IPS-20b (cell line): ENCODE measurements at regions not wholly inside any gene's neighbourhood (a gene's known extent, or its start where the extent isn't known, plus 50 kb on each side); places are given as distances from the start of the nearest gene placed in this dataset.

ENCODE experiments used
- H3K27ac ChIP-seq: one replicate; pipeline ENCODE4 v1.5.1; 2013; ENCODE audit warnings: low read length
- H3K27me3 ChIP-seq: 2 replicates; pipeline ENCODE4 v1.6.1; 2013; ENCODE audit warnings: mild to moderate bottlenecking, low read length, inconsistent platforms; ENCODE audit not compliant: insufficient read depth
- H3K36me3 ChIP-seq: 2 replicates; pipeline ENCODE4 v1.6.1; 2013; ENCODE audit warnings: low read depth, mild to moderate bottlenecking, inconsistent platforms, low read length, moderate library complexity; ENCODE audit not compliant: insufficient read depth
- H3K4me1 ChIP-seq: 2 replicates; pipeline ENCODE4 v1.6.1; 2013; ENCODE audit warnings: mild to moderate bottlenecking, control low read depth, inconsistent platforms, low read length, moderate library complexity; ENCODE audit not compliant: insufficient read depth
- H3K4me3 ChIP-seq: 2 replicates; pipeline ENCODE4 v1.5.1; 2013; ENCODE audit warnings: mild to moderate bottlenecking, low read length, inconsistent platforms
- H3K9ac ChIP-seq: 2 replicates; pipeline ENCODE4 v1.6.1; 2013; ENCODE audit warnings: low read depth, mild to moderate bottlenecking, inconsistent platforms, low read length, moderate library complexity
- H3K9me3 ChIP-seq: 2 replicates; pipeline ENCODE4 v1.6.1; 2013; ENCODE audit warnings: mild to moderate bottlenecking, low read depth, low read length, inconsistent platforms; ENCODE audit not compliant: insufficient read depth

GRCh38 chr11:28420099-28420498 lies 311.9 kb downstream of the METTL15 start:
- Histone ChIP-seq H3K9ac (no peak overlapping the region), H3K27ac (no peak overlapping the region), H3K4me1 (no peaks in the 10 kb centered on the region), H3K4me3 (no peak overlapping the region), H3K27me3 (no peaks in the 10 kb centered on the region), H3K9me3 (no peaks in the 10 kb centered on the region), H3K36me3 (no peaks in the 10 kb centered on the region)

- no peak overlapping the region for H3K9ac ChIP-seq
- H3K36me3 ChIP-seq: no peaks in the 10 kb centered on the region
- H3K4me1 ChIP-seq: no peaks in the 10 kb centered on the region
- H3K27me3 ChIP-seq: no peaks in the 10 kb centered on the region
- H3K9me3 ChIP-seq: no peaks in the 10 kb centered on the region
- H3K4me3 ChIP-seq: no peak overlapping the region
- no peak overlapping the region for H3K27ac ChIP-seq
Observed at GRCh38 chr11:28417601-28418323, 309.6 kb downstream of the METTL15 start.

DNA sequence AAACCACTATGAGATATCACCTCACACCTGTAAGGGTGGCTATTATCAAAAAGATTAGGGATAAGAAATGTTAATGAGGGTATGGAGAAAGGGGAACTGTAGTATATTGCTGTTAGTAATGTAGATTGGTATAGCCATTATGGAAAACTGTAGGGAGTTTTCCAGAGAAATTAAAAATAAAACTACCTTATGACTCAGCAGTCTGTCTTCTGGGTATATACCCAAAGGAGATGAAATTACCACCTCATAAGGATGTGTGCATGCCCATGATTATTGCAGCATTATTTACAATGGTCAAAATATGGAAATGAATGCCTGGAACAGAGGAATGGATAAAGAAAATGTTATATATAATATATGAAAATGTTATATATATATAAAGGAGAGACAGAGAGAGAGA lies 303.8 kb downstream of the METTL15 start:
- Histone ChIP-seq H3K9ac (no peak overlapping the region), H3K4me3 (no peak overlapping the region), H3K27me3 (no peaks in the 10 kb centered on the region), H3K36me3 (no peaks in the 10 kb centered on the region), H3K4me1 (no peaks in the 10 kb centered on the region), H3K27ac (no peak overlapping the region), H3K9me3 (no peaks in the 10 kb centered on the region)

GRCh38 chr11:28401446-28401845 lies 293.3 kb downstream of the METTL15 start:
- Histone ChIP-seq H3K9ac (no peak overlapping the region), H3K27ac (no peak overlapping the region), H3K4me3 (no peak overlapping the region), H3K27me3 (no peaks in the 10 kb centered on the region), H3K9me3 (no peaks in the 10 kb centered on the region), H3K4me1 (no peaks in the 10 kb centered on the region), H3K36me3 (no peaks in the 10 kb centered on the region)

DNA sequence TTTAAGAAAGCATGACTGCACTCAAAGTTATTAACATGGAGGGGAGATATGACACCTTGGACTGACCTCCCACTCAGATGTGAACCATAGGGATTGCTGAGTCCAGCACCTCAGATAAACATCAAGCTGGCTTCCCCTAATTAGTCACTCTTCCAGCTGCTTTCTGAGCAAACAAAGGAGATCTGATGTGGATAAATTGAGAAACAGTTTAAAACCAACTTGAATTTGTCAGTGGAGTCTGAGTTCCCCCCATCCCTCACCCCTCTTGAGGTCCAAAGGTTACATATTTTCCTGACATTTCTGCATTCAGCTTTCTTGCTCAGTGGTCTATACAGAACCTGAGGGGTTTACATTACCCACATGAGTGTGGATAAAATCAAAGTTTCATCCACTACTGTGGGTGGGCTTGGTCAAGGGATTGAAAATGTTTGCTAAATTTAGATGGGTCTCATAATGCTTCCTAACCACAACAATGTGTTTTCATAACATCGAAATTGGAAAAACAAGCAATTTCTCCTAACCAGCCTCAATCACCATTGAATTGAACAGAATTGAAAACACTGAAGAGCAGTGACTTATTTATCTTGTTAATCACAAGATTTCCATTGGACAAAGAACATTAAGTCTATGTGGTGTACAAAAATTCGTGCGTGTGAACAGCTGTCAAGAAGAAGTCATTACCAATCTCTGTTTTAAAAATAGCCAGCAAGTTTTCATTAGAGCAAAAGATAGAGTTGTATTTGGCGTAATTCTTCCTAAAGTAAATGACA lies 292.3 kb downstream of the METTL15 start:
- H3K9ac ChIP-seq: no peak overlapping the region
- H3K27me3 ChIP-seq: no peaks in the 10 kb centered on the region
- H3K36me3 ChIP-seq: no peaks in the 10 kb centered on the region
- no peak overlapping the region for H3K4me3 ChIP-seq
- H3K27ac ChIP-seq: no peak overlapping the region
- H3K4me1 ChIP-seq: no peaks in the 10 kb centered on the region
- H3K9me3 ChIP-seq: no peaks in the 10 kb centered on the region

- no peaks in the 10 kb centered on the region for H3K36me3 ChIP-seq
- H3K4me3 ChIP-seq: no peak overlapping the region
- H3K27me3 ChIP-seq: no peaks in the 10 kb centered on the region
- H3K4me1 ChIP-seq: no peaks in the 10 kb centered on the region
- no peak overlapping the region for H3K27ac ChIP-seq
- H3K9me3 ChIP-seq: no peaks in the 10 kb centered on the region
- no peak overlapping the region for H3K9ac ChIP-seq
Observed at GRCh38 chr11:28393348-28393747, 285.2 kb downstream of the METTL15 start.

GRCh38 chr11:28384418-28384817 lies 276.2 kb downstream of the METTL15 start:
- Histone ChIP-seq H3K4me3 (no peak overlapping the region), H3K27ac (no peak overlapping the region), H3K9ac (no peak overlapping the region), H3K9me3 (no peaks in the 10 kb centered on the region), H3K27me3 (no peaks in the 10 kb centered on the region), H3K36me3 (no peaks in the 10 kb centered on the region), H3K4me1 (peaks cover 6% of the 10 kb centered on the region; the same call in 1 of the 2 replicates)

DNA sequence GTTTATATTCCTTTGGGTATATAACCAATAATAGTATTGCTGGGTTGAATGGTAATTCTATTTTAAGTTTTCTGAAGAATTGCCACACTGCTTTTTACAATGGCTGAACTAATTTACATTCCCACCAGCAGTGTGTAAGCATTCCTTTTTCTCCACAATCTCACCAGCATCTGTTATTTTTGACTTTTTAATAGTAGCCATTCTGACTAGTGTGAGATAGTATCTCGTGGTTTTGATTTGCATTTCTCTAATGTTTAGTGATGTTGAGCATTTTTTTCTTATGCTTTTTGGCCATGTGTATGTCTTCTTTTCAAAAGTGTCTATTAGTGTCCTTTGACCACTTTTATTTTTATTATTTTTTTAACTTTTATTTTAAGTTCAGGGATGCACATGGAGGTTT lies 275.3 kb downstream of the METTL15 start:
- peaks cover 6% of the 10 kb centered on the region; the same call in 1 of the 2 replicates for H3K4me1 ChIP-seq
- H3K9me3 ChIP-seq: no peaks in the 10 kb centered on the region
- H3K9ac ChIP-seq: no peak overlapping the region
- no peak overlapping the region for H3K27ac ChIP-seq
- H3K27me3 ChIP-seq: no peaks in the 10 kb centered on the region
- no peaks in the 10 kb centered on the region for H3K36me3 ChIP-seq
- no peak overlapping the region for H3K4me3 ChIP-seq
